ENCODE measurements at regions not wholly inside any gene's neighbourhood (a gene's known extent, or its start where the extent isn't known, plus 50 kb on each side); places are given as distances from the start of the nearest gene placed in this dataset.
"Not testable (repeated sequence)": the region's sequence is repeated elsewhere in the genome, so short reads cannot be mapped to it uniquely, and the experiment has no call there.

DNA sequence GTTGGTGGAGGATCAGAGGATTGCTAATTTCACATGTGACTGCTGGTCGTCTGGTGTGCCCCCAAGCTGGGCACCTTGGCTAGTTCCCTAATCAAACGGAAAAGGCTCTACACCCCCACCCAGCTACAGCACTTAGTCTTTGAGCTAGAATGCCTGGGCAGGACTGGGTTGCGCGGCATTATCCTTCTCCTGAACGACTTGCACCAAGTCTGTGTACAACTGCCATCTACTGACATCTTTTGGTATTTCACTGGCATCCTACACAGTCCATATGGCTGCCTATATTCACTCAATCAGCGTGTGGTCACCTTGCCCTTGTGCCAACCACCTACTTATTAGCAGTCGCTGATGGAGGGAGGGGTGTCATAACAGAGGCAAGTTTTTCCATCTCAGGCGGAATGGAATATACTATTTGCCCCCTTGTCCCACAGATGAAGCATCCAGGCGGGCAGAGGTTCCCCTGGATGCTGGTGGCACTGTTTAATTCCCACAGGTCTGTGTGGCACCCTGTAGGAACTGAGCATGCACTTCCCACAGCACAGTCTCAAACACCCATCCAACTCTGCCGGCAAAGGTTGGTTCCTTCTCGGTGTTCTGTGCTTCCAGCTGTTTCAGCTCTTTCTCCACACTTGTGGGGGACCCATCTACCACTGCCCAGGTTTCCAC is 150.1 kb downstream of the OSTF1 start:
- DNase-seq: peak; percentile 28

DNA sequence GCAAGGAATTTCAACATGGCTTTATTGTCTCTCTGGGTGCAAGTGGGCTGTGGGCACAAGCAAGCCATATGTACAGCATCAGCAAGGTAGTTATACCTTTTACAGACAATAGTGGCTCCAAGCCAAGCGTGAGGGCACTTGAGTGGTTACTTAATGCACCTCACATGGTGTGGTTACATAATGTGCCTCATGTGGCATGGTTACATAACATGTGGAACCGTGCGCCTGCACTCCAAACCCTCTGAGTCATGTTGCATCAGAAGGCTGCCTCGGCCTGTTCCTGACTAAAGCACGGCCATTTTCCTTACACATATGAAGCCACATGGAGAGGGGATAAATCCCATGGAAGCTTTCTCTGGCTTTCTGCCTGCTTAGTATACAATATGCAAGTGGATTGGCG is 150.9 kb downstream of the OSTF1 start:
- Histone ChIP-seq H3K27me3 (ENCODE audit: control insufficient read depth, insufficient read depth, low read length) (no peaks in the 10 kb centered on the region), H3K36me3 (replicated peaks; ENCODE audit: control insufficient read depth, insufficient read depth, low read length) (no peaks in the 10 kb centered on the region), H3K4me3 (ENCODE audit: insufficient read depth, low read depth, low read length) (no peak overlapping the region)
- DNase-seq: no peak

More for the DNA sequence above, 150.1 kb downstream of the OSTF1 start:
- Histone ChIP-seq H3K36me3 (replicated peaks; ENCODE audit: control insufficient read depth, insufficient read depth, low read length) (no peaks in the 10 kb centered on the region), H3K4me3 (ENCODE audit: insufficient read depth, low read depth, low read length) (no peak overlapping the region), H3K27me3 (ENCODE audit: control insufficient read depth, insufficient read depth, low read length) (no peaks in the 10 kb centered on the region)

DNA sequence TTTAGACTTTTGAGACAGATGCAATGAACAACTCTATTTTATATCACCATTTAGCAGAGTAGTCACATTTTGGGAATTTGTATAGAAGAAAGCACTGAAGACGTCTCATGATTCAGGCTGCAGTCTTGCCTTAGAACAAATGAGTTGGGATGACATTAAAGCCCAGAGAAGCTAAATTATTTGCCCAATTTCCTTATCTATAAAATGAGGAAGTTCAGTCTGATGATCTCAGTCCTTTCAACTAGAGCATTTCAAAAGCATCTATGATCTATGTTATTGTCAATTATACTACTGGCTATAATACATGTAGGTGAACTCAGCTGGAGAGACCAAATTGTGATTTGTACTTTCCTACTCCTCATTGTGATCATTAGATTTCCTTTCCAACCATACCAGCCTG is 154.1 kb downstream of the OSTF1 start:
- no peaks in the 10 kb centered on the region for H3K36me3 ChIP-seq (replicated peaks; ENCODE audit: control insufficient read depth, insufficient read depth, low read length)
- DNase-seq: no peak

DNA sequence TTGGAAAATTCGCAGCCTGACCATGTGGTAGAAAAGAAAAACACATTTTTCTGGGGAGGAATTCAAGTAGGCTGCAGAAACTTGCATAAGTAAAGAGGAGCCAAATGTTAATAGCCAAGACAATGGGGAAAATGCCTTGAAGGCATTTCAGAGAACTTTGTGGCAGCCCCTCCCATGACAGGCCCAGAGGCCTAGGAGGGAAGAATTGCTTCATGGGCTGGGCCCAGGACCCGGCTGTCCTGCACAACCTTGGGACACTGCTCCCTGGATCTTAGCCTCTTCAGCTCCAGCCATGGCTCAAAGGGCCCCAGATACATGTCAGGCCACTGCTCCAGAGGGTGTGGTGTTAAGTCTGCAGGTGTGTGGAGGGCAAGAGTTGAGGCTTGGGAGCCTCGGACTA is 158.6 kb downstream of the OSTF1 start:
- H3K27me3 ChIP-seq (ENCODE audit: control insufficient read depth, insufficient read depth, low read length): no peaks in the 10 kb centered on the region
- DNase-seq: no peak
- no peak overlapping the region for H3K4me3 ChIP-seq (ENCODE audit: insufficient read depth, low read depth, low read length)
- H3K36me3 ChIP-seq (replicated peaks; ENCODE audit: control insufficient read depth, insufficient read depth, low read length): no peaks in the 10 kb centered on the region

More for the DNA sequence above, 154.1 kb downstream of the OSTF1 start:
- Histone ChIP-seq H3K27me3 (ENCODE audit: control insufficient read depth, insufficient read depth, low read length) (no peaks in the 10 kb centered on the region), H3K4me3 (ENCODE audit: insufficient read depth, low read depth, low read length) (no peak overlapping the region)

DNA sequence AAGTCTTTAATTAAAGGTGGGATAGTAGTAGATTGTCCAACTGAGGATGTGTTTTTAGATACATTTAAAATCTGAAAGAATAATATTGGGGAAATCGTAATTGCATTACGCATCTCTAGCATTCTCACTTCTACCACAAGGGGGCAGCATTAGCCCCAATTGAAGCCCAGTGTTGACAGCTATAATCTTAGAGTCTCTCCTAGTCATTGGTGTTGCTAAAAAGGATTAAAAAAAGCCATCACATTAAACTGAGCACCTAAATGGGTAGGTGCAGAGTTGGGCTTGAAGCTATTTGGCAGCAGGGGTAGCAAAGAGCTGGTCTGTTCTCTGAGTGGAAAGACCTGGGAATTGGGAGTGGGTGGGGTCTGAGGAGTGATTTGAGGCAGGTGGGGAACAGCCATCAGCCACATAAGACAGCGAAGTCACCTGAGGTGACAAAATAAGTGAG is 177.2 kb downstream of the OSTF1 start:
- Histone ChIP-seq H3K4me3 (ENCODE audit: insufficient read depth, low read depth, low read length) (no peak overlapping the region), H3K36me3 (replicated peaks; ENCODE audit: control insufficient read depth, insufficient read depth, low read length) (no peaks in the 10 kb centered on the region)
- peak; percentile 22 for DNase-seq

DNA sequence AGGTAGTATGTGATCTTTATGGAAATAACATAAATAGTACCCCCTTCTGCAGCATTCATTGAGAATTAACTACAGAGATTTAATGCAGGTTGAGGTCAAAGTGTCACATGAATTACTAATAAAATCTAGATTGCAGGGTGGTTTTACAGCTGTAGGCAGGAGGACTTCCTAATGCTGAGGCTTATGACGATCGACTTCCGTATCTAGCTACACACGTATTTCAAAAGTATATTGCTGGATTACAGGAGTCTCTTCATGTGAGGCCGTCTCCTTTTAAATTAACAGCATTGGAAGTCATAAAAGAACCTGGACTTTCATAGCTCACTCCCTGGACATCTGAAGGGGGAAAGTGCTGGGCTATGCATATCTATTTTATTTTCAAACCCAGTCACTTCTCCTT is 180.9 kb downstream of the OSTF1 start:
- Histone ChIP-seq H3K27me3 (ENCODE audit: control insufficient read depth, insufficient read depth, low read length) (no peaks in the 10 kb centered on the region), H3K36me3 (replicated peaks; ENCODE audit: control insufficient read depth, insufficient read depth, low read length) (no peaks in the 10 kb centered on the region), H3K4me3 (ENCODE audit: insufficient read depth, low read depth, low read length) (no peak overlapping the region)
- DNase-seq: no peak

More for the DNA sequence above, 177.2 kb downstream of the OSTF1 start:
- H3K27me3 ChIP-seq (ENCODE audit: control insufficient read depth, insufficient read depth, low read length): no peaks in the 10 kb centered on the region

DNA sequence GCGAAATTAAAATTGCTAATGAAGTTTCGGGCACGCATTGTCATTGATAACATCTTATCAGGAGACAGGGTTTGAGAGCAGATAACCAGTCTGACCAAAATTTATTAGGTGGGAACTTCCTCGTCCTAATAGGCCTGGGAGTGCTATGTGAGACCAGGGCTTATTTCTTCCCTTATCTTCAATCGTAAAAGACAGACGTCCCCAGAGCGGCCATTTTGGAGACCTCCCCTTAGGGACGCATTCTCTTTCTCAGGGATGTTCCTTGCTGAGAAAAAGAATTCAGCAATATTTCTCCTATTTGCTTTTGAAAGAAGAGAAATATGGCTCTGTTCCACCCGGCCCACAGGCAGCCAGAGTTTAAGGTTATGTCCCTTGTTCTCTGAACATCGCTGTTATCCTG is 184.7 kb downstream of the OSTF1 start:
- not testable (repeated sequence) for H3K36me3 ChIP-seq (replicated peaks; ENCODE audit: control insufficient read depth, insufficient read depth, low read length); H3K27me3 ChIP-seq (ENCODE audit: control insufficient read depth, insufficient read depth, low read length); H3K4me3 ChIP-seq (ENCODE audit: insufficient read depth, low read depth, low read length); DNase-seq

DNA sequence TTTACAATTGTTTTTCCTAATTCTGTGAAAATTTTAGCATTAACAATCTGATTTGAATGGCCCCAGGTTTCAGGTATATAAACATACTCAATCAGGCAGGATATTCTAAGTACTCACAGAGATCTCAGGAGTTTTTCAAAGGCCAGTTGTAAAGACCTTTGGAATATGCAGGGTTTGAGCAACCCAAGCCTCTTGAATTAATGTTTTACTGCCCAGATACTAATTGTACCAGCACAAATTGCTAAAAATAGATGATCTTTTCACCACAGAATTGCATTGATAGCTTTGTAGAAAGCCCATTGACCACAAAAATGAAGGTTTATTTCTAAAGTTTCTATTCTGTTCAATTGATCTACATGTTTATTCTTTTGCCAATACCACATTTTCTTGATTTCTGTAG is 186.5 kb downstream of the OSTF1 start:
- Histone ChIP-seq H3K27me3 (ENCODE audit: control insufficient read depth, insufficient read depth, low read length) (no peaks in the 10 kb centered on the region), H3K36me3 (replicated peaks; ENCODE audit: control insufficient read depth, insufficient read depth, low read length) (no peaks in the 10 kb centered on the region), H3K4me3 (ENCODE audit: insufficient read depth, low read depth, low read length) (no peak overlapping the region)
- no peak for DNase-seq

DNA sequence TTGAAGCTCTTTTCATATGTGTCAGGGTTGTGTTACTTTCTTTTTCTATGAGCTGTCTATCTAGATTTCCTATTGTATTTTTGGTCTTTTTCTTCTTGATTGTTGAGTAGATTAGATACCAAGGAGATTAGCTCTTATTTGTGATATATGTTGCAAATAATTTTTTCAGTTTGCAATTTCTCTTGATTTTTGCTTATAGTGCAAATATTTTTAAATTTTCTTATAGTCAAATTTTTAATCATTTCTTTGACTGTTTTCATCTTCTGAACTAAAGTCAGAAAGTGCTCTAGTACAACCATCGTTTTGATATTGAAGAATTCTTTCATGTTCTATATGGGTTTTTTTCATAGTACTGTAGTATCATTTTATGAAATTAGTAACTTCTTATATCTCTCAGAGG is 193.7 kb downstream of the OSTF1 start:
- Histone ChIP-seq H3K36me3 (replicated peaks; ENCODE audit: control insufficient read depth, insufficient read depth, low read length) (no peaks in the 10 kb centered on the region), H3K27me3 (ENCODE audit: control insufficient read depth, insufficient read depth, low read length) (no peaks in the 10 kb centered on the region), H3K4me3 (ENCODE audit: insufficient read depth, low read depth, low read length) (no peak overlapping the region)
- DNase-seq: no peak

DNA sequence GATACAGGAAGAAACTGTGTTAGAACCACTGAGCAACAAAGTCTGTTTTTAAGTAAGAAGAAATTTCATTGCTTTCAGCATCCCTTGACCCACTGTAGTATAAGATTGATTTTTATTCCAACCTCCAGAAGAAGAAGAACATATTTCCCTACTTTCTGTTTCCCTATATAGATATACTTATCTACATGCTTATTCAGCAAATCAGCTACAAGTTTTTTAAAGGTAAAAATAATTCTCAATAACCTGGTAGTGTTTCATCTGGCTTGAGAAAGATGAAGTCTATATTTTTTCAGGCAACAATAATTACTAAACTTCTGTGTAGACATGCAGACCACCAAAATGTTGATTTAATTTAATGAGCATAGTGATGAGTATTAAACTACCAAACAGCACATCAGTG is 201.0 kb downstream of the OSTF1 start:
- Histone ChIP-seq H3K36me3 (replicated peaks; ENCODE audit: control insufficient read depth, insufficient read depth, low read length) (no peaks in the 10 kb centered on the region), H3K27me3 (ENCODE audit: control insufficient read depth, insufficient read depth, low read length) (no peaks in the 10 kb centered on the region), H3K4me3 (ENCODE audit: insufficient read depth, low read depth, low read length) (no peak overlapping the region)
- DNase-seq: no peak

DNA sequence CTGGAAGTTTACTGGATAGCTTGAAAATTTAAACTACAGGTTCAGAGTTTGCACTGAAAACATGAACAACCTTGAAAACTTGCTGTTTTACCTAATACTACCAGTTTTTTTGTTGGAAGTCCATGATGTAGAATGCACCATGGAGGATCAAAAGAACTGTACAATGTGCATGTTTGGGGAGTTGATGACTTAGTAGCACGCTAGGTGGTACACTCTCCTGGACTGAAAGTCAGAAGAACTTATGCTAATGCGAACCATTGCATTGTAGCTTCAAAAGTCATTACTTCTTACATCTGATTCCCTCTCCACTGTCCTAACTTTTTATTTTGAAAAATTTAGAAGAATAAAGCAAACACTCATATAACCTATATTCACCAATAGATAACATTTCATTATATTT is 211.0 kb downstream of the OSTF1 start:
- H3K4me3 ChIP-seq (ENCODE audit: insufficient read depth, low read depth, low read length): no peak overlapping the region
- no peaks in the 10 kb centered on the region for H3K27me3 ChIP-seq (ENCODE audit: control insufficient read depth, insufficient read depth, low read length)
- no peak for DNase-seq
- no peaks in the 10 kb centered on the region for H3K36me3 ChIP-seq (replicated peaks; ENCODE audit: control insufficient read depth, insufficient read depth, low read length)

DNA sequence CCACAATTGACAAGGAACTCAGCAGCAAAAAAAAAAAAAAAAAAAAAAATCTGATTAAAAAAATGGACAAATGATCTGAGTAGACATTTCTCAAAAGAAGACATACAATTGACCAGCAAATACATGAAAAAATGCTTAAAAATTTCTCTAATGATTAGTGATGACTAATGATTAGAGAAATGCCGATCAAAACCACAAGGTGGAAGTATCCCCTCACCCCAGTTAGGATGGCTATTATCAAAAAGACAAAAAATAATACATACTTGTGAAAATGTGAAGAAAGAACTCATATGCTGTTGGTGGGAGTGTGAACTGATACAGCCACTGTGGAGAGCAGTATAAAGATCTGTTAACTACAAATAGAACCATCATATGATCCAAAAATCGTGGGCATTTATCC is 245.3 kb downstream of the OSTF1 start:
- Histone ChIP-seq H3K4me3 (ENCODE audit: insufficient read depth, low read depth, low read length) (no peak overlapping the region), H3K36me3 (replicated peaks; ENCODE audit: control insufficient read depth, insufficient read depth, low read length) (no peaks in the 10 kb centered on the region), H3K27me3 (ENCODE audit: control insufficient read depth, insufficient read depth, low read length) (no peaks in the 10 kb centered on the region)
- DNase-seq: peak; percentile 6

DNA sequence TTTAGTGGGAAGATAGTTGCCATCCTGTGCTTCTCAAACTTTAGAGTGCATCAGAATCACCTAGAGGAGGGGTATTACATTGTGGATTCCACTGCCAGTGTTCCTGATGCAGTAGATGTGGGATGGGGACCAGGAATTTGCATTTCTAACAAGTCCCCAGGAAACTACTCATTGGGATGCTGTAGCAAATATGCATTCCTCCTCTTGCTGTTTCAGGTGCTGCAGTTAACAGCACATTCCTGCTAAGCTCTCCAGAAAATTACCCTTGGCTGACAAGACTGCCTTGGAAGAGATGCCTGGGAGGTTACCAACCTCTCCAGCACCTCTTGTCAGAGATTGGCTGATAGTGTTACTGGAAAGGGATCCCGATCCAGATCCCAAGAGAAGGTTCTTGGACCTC is 270.5 kb downstream of the OSTF1 start:
- Histone ChIP-seq H3K4me3 (ENCODE audit: insufficient read depth, low read depth, low read length) (no peak overlapping the region), H3K27me3 (ENCODE audit: control insufficient read depth, insufficient read depth, low read length) (no peaks in the 10 kb centered on the region), H3K36me3 (replicated peaks; ENCODE audit: control insufficient read depth, insufficient read depth, low read length) (no peaks in the 10 kb centered on the region)
- no peak for DNase-seq

DNA sequence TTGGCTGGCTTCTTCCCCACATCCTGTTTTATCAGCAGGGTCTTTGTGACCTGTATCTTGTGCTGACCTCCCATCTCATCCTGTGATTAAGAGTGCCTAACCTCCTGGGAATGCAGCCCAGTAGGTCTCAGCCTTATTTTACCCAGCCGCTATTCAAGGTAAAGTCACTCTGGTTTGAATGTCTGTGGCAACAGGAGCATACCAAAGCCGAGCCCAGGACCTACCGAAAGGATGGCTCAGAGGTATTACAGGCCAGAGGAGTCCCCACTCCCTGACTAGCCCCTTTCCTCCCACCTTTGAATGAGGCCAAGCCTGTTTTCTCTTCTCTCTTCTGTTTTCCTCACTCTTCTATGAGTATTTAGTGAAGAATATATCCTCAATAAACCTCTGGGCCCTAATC is 271.3 kb downstream of the OSTF1 start:
- Histone ChIP-seq H3K27me3 (ENCODE audit: control insufficient read depth, insufficient read depth, low read length) (no peaks in the 10 kb centered on the region), H3K36me3 (replicated peaks; ENCODE audit: control insufficient read depth, insufficient read depth, low read length) (no peaks in the 10 kb centered on the region), H3K4me3 (ENCODE audit: insufficient read depth, low read depth, low read length) (no peak overlapping the region)
- no peak for DNase-seq

DNA sequence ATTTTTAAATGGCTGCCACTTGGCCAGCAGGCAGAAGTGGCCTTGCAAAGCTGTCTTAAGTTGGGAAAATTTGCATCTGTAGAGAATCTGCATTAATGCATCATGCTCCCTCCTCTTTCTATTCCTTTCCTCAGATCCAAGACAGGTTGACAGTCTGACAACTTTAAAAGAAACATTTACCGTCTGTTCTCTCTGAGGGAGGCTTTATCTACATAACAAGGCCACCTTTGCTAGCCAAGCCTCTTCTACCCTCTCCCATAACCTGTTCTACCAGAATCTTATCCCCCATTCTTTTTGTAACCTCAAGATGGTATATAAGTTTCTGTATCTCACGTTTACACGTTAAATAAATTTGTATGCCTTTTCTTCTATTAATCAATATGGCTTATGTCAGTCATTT is 271.9 kb downstream of the OSTF1 start:
- Histone ChIP-seq H3K27me3 (ENCODE audit: control insufficient read depth, insufficient read depth, low read length) (no peaks in the 10 kb centered on the region), H3K4me3 (ENCODE audit: insufficient read depth, low read depth, low read length) (no peak overlapping the region), H3K36me3 (replicated peaks; ENCODE audit: control insufficient read depth, insufficient read depth, low read length) (no peaks in the 10 kb centered on the region)
- no peak for DNase-seq

DNA sequence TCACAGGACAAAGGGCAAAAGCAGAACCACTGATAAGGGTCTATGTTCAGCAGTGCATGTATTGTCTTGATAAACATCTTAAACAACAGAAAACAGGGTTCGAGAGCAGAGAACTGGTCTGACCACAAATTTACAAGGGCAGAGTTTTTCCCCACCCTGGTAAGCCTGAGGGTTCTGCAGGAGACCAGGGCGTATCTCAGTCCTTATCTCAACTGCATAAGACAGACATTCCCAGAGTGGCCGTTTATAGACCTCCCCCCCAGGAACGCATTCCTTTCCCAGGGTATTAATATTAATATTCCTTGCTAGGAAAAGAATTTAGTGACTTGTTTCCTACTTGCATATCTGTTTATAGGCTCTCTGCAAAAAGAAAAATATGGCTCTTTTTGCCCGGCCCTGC is 274.1 kb downstream of the OSTF1 start:
- DNase-seq; H3K27me3 ChIP-seq (ENCODE audit: control insufficient read depth, insufficient read depth, low read length); H3K36me3 ChIP-seq (replicated peaks; ENCODE audit: control insufficient read depth, insufficient read depth, low read length); H3K4me3 ChIP-seq (ENCODE audit: insufficient read depth, low read depth, low read length): not testable (repeated sequence)

Measured in H7 (cell line).